MV-4-11 (cell line): ENCODE measurements at regions not wholly inside any gene's neighbourhood (a gene's known extent, or its start where the extent isn't known, plus 50 kb on each side); places are given as distances from the start of the nearest gene placed in this dataset.
"Not testable (repeated sequence)": the region's sequence is repeated elsewhere in the genome, so short reads cannot be mapped to it uniquely, and the experiment has no call there.

Experiments used
- DNase-seq: peaks from one replicate; lab custom pipeline; 2025; lab: John Stamatoyannopoulos, UW

DNA sequence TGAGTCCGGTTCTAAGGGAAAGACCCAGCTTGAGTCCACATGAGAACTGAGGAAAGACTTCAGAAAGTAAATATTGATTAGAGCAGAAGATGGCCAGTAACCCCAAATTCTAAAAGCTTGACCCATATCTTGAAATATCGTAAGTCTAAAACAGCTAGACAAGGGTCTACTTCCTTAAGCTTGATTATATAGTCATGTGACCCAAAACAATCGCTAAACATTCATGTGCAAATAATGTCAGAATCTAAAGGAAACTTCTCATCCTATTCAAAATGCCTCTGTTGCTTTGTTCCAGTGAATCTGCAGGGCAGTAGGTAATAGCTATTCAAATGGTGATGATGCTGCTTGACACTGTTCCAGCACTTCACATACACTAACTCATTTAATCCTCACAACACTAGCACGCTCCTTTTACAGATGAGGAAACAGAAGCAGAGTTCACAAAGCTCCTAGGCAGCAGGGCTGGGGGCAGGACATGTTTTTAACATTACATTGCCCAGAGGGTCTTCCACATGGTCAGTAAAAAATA lies 52.6 kb downstream of the TCF20 start:
- no peak for DNase-seq

DNA sequence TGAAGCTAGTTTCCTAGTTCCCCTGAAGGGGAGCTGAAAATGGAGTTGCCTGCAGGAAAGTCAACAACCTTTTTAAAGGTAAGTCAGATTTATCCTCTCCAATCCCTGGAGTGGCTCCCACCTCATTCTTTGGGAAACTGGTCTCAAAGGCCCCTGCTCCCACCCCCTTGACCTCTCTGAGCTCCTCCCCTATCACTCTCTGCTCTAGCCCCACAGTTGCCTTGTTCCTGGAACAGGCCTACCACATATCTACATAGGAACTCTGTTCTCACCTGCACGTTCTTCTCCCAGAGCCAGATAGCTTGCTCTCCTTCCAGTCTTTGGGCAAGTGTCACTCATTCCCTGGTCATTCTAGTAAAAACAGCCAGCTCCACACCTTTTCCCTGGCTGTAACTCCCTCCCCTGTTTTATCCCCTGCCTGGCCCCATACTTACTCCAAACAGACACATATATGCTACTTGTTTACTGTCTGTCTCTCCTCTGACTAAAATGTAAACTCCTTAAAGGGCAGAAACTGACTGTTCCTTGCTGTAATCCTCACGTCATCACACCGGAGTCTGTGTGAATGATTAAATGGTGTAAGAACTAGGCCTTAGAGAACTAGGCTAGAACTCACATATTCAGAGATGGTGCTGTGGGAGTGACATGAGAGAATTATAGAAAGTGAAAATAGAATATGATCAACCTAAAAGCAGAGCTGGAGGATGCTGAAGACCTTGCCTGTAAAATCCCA lies 53.3 kb downstream of the TCF20 start:
- no peak for DNase-seq

DNA sequence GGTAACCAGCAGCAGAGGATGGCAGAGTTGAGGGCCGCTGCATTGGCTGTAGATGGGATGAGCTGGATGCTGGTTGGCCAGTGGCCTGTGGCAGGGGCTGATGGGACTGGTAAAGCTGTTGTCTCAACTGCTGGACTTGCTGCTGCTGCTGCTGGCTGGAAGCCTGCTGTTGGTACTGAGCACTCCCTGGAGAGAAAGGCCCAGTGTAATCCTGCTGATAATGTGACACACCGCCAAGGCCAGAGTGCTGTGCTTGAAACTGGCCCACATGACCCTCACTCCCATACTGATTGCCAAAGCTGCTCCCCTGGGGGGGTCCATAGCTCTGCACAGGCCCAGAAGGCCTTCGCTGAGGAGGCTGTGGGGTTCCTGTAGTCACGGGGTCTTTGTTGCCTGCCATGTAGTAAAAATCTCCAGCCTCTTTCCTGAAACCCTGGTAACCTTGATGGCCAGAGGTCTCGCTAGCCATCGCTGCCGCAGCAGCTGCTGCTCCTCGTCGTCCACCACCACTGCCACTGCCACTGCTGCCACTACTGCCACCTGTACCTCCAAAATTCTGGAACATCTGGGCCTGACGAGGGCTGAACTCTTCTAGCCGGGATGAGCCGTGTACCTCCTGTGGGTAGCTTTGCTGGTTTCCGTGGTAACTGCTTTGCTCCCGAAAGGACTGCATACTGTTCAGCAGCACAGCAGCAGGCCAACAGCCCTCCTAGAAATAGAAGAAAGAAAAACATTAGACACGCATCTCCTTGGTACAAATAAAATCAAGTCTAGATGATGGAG lies 55.6 kb downstream of the TCF20 start:
- no peak for DNase-seq

DNA sequence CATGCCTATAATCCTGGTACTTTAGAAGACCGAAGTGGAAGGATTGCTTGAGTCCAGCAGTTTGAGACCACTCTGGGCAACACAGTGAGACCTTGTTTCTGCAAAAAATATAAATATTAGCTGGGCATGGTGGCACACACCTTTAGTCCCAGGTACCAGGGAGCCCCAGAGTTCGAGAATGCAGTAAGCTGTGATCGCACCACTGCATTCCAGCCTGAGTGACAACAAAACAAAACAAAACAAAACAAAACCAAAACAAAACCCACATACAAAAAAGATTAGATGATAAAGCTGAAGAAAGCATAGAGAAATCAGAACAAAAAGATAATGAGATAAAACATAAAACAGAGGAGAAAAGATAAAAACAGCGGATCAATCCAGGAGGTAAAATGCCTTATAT lies 62.1 kb downstream of the TCF20 start:
- DNase-seq: no peak

DNA sequence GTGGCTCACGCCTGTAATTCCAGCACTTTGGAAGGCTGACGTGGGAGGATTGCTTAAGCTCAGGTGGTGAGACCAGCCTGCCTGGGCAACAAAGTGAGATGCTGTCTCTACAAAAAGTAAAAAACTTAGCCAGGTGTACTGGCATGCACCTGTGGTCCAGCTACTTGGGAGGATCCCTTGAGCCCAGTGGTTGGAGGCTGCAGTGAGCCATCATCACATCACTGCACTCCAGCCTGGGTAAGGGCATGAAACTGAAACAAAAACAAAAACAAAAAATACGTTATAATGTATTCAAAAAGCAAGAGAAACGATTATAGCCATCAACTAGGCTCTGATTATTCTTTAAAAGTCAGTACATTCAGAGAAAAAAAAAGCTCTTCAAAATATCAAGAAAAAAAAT lies 62.5 kb downstream of the TCF20 start:
- no peak for DNase-seq

DNA sequence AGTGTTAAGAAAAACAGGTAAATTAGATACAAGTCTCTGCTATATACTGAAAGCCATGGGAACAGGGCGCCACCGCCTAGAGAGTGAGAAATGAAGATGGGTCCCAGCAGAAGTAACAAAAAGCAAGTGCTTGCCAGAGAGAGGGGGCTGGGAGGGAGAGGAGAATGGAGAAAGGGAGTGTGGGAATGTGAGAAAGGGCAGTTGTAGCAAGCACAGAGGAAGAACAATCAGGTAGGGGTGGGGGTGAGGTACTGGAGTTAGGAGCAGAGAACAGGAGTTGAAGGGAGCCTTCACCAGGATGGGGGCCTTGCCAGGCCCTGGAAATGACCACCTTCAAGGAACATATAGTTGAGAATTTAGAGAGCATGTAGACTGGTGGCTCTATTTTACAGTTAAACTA lies 66.8 kb downstream of the TCF20 start:
- DNase-seq: no peak

DNA sequence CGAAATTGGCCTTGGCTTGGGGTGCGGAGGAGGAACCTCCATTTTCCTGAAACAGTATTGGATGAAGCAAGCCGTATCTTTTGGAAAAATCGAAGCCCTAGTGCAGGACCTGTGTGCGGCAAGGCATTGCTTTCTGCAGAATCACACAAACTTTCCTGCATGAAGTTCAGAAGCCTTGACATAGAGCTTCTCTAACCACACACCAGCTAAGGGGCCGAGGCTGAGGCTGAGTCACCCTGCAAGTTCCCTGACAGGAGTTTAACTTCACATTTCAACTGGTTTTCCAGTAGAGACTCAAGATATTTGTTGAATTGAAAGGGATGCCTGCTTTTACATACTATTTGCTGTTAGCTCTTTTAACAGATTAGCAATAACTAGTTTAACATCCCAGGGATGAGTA lies 67.8 kb downstream of the TCF20 start:
- peak; percentile 68 for DNase-seq

DNA sequence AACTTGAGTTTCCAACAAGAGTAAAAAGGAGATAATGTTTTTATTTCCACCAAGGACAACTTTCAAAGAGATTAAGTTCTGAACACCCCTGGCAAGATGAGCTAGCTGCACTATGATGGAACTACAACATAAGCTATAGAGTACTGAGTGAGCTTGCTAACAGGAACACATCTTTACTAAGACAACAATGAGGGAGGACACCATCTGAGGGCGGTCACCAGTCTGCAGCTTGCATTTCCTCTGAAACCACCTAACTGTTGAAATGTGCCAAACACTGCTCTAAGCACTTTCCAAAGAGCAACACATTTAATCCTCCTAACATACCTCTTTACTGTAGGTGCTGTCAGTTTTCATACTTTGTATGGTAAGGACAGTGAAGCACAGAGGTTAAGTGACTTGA lies 68.4 kb downstream of the TCF20 start:
- DNase-seq: peak; percentile 48

DNA sequence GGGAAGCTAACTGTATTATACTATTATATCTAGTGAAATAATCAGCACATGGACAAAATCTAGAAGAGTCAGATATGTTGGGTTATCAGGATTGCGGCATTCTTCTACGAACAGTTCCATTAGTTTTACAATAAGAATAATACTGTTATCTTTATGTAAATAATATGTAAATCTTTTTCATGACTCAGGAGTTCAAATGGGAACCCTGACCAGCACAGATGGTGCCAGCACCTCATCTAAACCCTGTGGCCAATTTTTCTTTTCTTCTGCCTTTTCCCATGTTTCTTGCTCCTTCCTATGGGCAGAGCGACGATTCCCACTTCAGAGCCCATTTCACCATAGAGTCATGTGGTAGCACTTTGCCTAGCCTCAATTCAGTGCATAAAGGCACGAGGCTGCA lies 68.4 kb upstream of the CYP2D6 start:
- no peak for DNase-seq

DNA sequence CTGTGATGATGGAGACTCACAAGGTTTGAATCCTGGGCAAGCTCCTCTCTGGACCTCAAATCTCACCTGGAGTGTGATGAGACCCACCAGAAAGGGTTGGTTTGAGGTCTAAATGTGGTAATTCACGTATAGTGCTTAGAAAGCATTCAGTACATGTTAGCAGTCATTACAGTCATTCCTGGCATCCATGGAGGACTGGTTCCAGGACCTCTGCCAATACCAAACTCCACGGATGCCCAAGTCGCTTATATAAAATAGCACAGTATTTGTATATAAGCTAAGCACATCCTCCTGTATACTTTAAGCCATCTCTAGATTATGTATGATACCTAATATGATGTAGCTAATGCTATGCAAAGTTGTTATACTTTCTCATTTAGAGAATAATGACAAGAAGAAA lies 67.6 kb upstream of the CYP2D6 start:
- DNase-seq: no peak

DNA sequence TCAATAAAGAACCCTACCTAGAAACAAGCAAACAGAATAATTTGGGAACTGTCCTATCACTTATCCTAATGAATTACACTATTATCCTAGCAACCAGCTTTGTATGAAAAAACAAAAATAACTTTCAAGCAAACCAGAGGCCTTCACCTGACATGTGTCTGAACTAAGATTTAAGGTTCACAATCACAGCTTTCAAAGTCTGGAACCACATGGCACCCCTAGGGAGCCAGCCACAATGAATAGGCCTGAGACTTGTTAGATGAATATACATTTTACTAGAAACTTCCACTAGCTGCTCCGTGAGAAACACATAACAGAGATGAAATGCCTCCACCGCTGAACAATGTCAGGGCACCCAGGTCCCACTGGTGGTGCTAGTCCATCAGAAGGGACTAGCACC lies 65.8 kb upstream of the CYP2D6 start:
- DNase-seq: no peak

DNA sequence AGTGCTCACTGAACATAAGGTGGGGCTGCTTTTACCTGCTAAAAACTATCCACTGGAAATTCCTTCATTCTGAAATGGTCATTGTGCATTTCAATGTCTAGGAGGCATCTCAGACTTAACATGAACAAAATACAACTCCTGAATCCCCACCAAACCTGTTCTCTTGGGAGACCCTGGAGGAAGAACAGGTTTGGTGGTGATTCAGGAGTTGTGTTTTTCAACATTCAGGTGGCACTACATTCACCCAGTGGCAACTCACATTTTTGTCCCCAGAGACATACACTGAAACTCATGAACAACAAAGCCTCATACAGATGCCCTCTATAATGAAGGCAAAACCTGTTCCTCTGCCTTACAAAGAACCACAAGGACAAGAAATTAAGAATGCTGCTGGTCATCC lies 64.3 kb upstream of the CYP2D6 start:
- no peak for DNase-seq

DNA sequence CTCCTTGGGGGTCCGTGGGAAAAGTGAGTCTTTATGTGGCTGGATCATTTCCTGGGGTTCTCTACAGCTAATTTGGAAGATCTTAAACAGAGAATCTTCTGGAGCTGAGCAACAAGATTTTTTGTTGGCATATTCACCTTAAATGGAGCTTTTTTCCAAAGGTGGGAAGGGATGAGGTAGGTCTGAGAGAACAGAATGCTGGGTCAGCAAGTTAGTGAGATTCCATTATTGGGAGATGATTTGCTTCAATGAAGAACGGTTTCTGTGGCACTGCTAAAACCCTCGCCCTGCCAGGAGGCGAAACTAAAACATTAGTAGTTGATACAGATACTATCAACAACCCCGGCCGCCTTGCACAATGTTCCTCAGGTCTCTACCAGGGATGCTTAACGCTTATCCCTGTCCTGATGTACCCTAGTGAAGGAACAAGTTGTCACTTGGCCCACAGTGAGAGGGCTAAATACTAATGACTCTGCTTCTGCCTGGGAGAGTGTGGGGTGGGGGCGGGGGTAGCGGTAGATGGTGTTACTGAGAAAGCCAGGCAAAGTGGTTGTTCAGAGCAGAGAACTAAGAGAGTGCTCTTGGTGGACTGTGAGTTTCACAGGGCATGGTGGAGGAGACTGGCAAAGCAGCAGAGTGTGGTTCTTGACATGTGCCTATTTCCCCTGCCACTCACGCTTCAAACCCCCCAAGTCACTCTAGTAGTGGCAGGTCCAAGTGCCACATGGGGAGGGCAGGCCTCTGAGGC lies 63.7 kb upstream of the CYP2D6 start:
- DNase-seq: no peak

DNA sequence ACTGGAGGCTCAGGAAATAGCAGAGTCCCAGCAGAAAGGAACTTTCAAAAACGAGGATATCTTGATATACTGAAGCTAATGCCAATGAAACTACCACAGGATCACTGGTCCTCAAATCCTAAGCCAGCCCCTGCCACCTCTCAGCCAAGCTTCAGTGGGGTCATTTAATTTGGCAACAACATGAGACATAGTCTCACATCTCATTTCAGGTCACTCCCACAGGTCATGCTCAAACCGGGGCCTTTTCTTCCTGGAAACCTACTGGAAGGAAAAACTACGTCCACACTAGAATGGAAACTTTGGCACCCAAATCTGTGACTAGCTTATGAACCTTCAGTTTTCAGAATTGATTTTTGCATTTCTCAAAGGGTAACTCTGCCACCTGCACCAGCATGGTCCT lies 61.9 kb upstream of the CYP2D6 start:
- DNase-seq: no peak

DNA sequence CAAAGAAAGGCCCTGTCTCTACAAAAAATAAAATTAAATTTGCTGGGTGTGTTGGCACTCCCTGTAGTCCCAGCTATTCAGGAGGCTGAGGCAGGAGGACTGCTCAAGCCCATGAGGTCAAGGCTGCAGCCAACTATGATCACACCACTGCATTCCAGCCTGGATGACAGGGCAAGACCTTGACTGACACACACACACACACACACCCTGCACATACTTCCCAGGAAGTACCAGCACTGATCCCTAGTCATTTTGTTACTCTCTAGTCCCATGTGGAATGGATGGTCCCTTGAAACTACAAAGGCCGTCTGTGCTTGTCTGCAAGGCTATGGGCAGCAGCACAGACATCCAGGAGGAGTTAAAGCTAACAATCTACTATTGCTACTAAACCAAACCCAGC lies 59.7 kb upstream of the CYP2D6 start:
- DNase-seq: no peak

DNA sequence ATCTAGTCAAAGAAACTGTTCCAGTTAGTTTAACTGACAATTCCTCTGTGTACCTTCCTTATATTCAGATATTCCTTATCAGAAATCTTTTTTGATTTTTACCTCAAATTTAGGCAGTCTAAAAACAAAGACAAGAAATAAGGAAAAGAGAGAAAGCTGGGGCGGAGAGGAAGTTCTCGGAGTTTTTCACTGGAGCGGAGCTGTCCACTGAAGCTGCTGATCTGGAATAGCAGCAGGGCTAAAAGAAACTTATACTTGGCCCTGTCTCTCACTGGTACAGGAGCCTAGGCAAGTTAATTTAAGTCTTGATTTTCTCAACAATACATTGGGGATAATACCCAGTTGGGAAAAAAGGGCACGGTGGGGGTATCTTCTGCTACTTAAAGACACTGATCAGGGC lies 59.2 kb upstream of the CYP2D6 start:
- no peak for DNase-seq

DNA sequence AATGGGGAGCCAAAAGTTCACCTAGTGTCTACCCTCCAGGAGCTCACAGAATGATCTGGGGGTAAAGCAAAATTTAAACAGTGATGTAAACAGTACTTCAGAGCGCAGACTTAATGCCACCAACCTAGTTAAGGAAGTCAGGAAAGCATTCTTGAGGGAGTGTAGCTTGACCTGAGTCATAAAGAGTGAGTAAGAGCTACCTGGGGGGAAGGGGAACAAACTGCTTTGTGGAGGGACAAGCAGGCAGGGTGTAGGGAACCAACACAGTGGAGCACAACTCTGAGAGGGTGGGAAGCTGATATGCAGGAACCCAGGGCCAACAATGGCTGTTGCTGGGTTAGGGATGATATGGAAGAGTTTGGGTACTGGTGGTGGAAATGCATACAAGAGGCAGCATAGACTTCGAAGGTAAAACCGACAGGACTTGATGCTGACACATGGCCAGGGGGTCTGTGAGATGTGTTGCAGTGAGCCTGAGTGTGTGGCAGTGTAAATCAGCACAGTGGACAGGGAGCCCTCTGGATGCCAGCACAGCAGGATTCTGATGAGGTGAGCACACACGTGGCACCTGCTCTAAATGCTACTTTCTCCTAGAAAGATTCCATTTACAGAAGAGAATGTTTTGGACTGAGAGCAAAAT lies 58.3 kb upstream of the CYP2D6 start:
- no peak for DNase-seq

DNA sequence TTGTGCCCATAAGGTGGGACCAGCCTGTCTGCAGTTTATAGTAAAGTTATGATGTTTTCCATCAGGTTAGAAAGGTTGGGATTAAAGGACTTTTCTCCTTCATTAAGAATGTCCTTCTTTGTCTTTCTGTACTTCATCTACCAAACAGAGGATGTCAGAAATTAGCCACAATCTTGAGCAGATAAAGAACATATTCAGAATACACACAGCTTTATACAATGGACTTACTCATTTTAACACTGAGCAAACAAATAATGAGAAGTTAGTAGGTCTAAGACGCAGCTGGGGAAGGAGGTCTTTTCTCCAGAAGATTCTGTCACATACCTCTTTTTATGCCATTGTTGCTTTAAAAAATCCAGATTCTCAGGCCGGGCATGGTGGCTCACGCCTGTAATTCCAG lies 57.0 kb upstream of the CYP2D6 start:
- no peak for DNase-seq

DNA sequence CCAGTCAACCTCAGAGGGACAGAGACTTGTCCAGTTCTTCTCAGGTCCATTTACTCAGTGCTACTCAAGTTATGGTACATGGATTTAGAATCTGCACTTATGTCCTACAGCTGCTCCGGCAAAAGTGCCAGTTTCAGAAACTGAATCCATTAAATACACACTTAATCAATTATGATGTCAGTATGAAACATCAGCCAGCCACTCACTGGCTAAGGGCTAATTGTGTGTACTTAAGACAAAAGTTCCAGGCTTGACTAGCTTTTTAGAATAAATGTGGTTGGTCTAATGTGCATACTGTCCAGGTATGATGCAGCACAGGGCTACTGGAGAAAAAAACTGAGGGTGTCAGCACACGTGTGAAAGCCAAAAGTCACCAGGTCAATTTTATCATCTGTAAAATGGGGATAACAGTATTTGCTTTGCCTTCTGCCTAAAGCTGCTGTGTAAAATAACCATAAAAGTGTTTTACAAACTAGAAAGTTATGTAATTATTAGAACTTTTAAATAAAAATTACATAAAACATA lies 55.4 kb upstream of the CYP2D6 start:
- DNase-seq: no peak

DNA sequence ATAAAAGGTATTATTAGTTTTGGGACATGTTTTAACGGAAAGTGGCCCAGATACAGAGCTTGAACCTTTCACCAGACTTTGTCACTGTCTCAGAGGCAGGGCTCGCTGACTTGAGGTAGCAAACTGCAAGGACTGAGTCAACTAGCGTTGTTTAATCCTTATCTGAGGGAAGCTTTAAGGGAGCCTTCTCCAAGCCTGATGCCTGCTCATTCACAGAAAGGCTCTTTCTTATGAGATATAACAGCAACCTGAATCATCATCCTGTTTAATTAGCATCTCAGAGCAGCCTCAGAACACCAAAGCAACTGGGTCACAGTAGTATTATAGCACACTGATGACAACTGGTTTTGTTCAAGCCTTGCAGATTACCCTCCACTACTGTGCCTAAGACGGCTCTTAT lies 54.2 kb upstream of the CYP2D6 start:
- no peak for DNase-seq

DNA sequence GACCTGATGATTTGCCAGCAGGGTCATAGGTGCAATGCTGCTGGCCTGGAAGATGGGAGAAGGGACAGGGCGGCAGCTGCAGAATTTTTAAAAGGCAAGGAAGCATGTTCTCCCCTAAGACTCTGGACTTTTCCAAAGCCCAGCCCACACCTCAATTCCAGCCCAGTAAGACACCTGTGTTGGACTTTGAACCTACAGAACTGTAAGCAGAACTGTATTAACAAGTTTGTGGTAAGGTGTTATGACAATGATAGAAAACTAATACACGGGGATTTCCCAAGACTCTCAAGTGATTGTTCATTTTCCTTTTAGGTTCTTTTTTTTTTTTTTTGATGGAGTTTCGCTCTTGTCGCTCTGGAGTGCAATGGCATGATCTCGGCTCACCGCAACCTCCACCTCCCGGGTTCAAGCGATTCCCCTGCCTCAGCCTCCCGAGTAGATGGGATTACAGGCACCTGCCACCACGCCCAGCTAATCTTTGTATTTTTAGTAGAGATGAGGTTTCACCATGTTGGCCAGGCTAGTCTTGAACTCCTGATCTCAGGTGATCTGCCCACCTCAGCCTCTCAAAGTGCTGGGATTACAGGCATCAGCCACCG lies 53.0 kb upstream of the CYP2D6 start:
- not testable (repeated sequence) for DNase-seq
